HFF-Myc (cell line): ENCODE measurements at regions not wholly inside any gene's neighbourhood (a gene's known extent, or its start where the extent isn't known, plus 50 kb on each side); places are given as distances from the start of the nearest gene placed in this dataset.
"Not testable (repeated sequence)": the region's sequence is repeated elsewhere in the genome, so short reads cannot be mapped to it uniquely, and the experiment has no call there.

Source experiments
- DNase-seq: peaks from one replicate; pipeline ENCODE4 v3.0.0-alpha.2; 2011; ENCODE audit warnings: low read depth; ENCODE audit errors: extremely low read depth
- H3K4me3 ChIP-seq: replicated peaks from 2 replicates; pipeline ENCODE4 v1.5.1; 2011; ENCODE audit warnings: low read depth, mild to moderate bottlenecking, control low read depth, low read length
- TF ChIP-seq, protein P1 (sequence below): IDR thresholded peaks from 2 replicates; pipeline ENCODE4 v1.5.1; 2012; ENCODE audit warnings: mild to moderate bottlenecking, low read depth, low read length, control low read depth; ENCODE audit errors: missing control alignments

DNA sequence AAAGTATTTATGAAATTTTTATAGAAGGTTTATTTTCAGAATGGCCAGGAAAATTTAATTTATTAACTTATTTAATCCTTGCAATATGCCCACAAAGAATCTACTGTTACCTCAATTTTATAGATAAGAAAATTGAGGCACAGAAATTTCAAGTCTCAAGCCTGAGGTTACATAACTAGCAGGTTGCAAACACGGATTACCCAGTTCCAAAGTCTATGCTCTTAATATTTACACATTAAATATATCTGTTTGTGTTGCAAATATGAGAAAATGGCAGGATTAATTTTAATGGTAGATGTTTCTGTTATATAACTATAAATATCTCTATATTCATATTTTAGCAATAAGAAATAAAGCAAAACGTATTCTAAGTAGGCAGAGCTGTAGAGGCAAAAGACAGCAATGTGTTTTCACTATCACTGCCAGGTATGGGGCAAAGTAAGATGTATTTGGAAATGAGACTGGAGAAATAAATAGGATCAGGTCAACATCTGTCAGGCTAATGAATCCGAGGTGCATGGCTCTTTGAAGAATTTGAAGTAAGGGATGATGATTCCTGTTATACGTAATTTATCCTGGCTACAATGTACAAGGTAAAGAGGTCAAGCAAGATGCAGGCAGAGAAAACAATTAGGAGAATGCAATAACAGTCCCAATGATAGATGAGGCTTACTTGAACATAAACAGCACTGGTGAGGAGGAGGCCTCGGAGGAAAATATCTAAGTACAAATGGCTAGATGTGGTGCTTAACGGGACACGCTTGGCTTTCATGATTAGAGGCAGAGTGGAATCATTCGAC lies 354.1 kb upstream of the VSTM2A start:
- H3K4me3 ChIP-seq, result no peak overlapping the region
- no peak for DNase-seq
- TF ChIP-seq, protein P1, sequence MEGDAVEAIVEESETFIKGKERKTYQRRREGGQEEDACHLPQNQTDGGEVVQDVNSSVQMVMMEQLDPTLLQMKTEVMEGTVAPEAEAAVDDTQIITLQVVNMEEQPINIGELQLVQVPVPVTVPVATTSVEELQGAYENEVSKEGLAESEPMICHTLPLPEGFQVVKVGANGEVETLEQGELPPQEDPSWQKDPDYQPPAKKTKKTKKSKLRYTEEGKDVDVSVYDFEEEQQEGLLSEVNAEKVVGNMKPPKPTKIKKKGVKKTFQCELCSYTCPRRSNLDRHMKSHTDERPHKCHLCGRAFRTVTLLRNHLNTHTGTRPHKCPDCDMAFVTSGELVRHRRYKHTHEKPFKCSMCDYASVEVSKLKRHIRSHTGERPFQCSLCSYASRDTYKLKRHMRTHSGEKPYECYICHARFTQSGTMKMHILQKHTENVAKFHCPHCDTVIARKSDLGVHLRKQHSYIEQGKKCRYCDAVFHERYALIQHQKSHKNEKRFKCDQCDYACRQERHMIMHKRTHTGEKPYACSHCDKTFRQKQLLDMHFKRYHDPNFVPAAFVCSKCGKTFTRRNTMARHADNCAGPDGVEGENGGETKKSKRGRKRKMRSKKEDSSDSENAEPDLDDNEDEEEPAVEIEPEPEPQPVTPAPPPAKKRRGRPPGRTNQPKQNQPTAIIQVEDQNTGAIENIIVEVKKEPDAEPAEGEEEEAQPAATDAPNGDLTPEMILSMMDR, result no peak

DNA sequence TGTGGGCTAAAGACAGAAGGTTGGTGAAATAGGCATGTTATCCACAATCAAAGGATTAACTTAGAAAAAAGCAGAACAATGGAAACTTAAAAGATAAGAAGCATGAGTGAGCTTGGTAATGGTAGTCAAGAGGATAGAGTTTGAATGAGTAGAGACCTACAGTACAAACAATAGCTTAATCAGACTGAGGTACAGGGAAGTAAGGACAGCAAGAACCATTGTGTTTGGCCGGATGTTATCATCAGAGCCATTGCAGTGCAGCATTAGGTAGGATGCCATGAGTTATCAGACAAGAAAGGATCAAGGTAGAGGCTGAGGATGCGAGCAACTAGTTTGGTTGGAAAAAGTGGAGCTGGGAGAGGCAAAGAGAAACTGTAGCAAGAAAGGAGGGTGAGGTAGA lies 353.3 kb upstream of the VSTM2A start:
- TF ChIP-seq, protein P1, result no peak

DNA sequence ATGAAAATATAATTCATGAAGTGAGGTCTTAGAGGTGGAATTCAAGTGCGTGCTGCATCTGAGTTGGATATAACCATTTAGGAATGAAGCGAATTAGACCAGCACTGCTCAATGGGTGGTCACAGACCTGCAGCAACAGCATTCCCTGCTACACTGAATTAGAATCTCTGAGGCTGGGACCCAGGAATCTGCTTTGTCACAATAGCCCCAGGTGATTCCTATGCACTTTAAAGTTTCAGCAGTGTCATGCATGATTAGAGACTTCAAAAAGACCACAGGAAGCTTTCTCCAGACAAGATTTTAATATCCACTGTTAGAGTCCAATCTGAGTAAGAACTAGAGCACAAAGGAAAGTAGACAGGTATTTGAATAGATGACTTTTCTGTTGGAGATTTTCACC lies 352.8 kb upstream of the VSTM2A start:
- H3K4me3 ChIP-seq, result no peak overlapping the region
- DNase-seq, result no peak
- TF ChIP-seq, protein P1, result no peak

More for the DNA sequence above, 353.3 kb upstream of the VSTM2A start:
- no peak overlapping the region for H3K4me3 ChIP-seq
- no peak for DNase-seq

DNA sequence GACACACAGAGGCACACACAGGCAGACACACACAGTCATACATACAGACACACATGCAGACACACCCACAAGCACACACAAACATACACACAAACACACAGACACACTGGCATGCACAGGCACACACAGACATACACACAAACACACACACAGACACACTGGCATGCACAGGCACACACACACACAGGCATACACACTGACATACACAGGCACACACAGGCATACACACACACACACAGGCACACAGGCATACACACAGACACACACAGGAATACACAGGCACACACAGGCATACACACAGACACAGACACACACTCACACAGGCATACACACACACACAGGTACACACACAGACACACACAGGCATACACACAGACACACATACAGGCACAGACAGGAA lies 340.7 kb upstream of the VSTM2A start:
- TF ChIP-seq, protein P1, result no peak

DNA sequence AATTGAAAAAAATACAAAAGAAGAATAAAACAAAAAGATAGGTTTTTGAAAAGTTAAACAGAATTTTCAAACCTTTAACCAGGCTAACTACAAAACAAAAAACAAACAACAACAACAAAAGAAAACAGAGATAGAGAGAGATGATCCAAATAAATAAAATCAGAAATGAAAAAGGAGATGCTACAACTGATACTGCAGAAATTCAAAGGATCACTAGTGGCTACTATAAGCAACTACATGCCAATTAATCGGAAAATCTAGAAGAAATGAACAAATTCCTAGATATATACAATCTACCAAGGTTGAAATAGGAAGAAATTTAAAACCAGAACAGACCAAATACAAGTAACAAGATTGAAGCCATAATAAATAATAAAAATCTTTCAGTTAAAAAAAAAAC lies 326.8 kb upstream of the VSTM2A start:
- TF ChIP-seq, protein P1, result no peak
- DNase-seq, result no peak
- H3K4me3 ChIP-seq, result no peak overlapping the region

More for the DNA sequence above, 340.7 kb upstream of the VSTM2A start:
- no peak for DNase-seq
- no peak overlapping the region for H3K4me3 ChIP-seq

DNA sequence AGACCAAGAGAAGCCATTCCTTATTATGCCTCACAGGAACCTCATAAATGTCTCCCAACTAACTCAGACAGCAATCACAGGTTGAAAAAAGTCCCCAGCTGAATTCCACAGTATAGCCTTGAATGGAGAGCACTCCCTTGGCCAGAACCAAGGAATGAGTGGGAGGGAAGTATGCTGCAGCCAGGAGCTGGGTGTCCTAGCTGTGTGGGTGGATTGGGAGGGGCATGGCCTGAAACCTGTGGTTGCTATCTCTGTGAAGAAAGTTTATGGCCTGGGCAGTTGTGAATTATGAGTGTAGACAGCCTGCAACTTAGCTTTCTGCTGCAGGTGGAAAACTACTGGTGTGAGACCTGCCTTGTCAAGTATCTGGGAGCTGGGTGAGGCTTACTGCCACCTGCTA lies 316.1 kb upstream of the VSTM2A start:
- not testable (repeated sequence) for H3K4me3 ChIP-seq, DNase-seq

DNA sequence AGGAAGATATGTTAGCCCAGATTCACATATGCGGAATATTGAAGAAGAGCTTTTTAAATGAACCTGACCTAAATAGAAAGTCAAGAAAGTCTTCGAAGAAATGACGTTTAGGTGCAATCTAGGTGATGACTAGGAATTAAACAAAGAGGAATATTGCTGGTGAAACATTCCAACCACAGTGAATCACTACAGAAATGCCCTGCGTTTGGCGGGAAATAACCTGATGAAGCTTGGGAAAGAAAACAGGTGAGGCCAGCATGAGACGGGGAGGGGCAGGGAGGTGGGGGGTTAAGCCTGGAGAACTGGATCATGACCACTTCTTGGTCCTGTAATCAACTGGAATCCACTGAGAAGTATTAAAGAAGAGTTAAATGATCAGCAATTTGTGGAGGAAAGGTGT lies 299.4 kb upstream of the VSTM2A start:
- H3K4me3 ChIP-seq, result no peak overlapping the region
- TF ChIP-seq, protein P1, result no peak
- DNase-seq, result no peak
